Adrenal gland (tissue), 9 donors: ENCODE measurements at regions not wholly inside any gene's neighbourhood (a gene's known extent, or its start where the extent isn't known, plus 50 kb on each side); places are given as distances from the start of the nearest gene placed in this dataset.

Source experiments
- DNase-seq, 7 donors: peaks; one replicate each; pipeline ENCODE4 v3.0.0-alpha.2; 2019 to 2020
- H3K27ac ChIP-seq, 5 donors: fragments of 200-600 bp; sonication (generic) in 4 of 5; 1 replicate in 3 of 5; 2 replicates in 2 of 5; pipeline versions ENCODE4 v1.5.1 to v1.8.0; 2016 to 2020; ENCODE audit warnings: mild to moderate bottlenecking in 1 of 5
- H3K27me3 ChIP-seq: fragments of 200-600 bp; 2 replicates; pipeline ENCODE4 v1.8.0; 2021
- H3K36me3 ChIP-seq, 2 donors: fragments of 200-600 bp; replicated peaks in 1 of 2; 1 replicate in 1 of 2; 2 replicates in 1 of 2; pipeline versions ENCODE4 v1.5.1 to v1.8.0; 2018 to 2022
- H3K4me1 ChIP-seq, 2 donors: fragments of 200-600 bp; replicated peaks in 1 of 2; 1 replicate in 1 of 2; 2 replicates in 1 of 2; pipeline versions ENCODE4 v1.5.1 to v1.8.0; 2018 to 2021
- H3K4me3 ChIP-seq, 4 donors: fragments of 200-600 bp; sonication (generic) in 3 of 4; one replicate each; pipeline ENCODE4 v1.5.1; 2016 to 2018
- H3K9me3 ChIP-seq, 3 donors: fragments of 200-600 bp; sonication (generic) in 1 of 3; replicated peaks in 1 of 3; 1 replicate in 2 of 3; 2 replicates in 1 of 3; pipeline versions ENCODE4 v1.5.1 to v1.8.0; 2016 to 2021
- POLR2A ChIP-seq, 2 donors: fragments of 450-650 bp; IDR thresholded peaks; one replicate each; pipeline ENCODE4 v1.6.1; 2017; ENCODE audit warnings: antibody characterized with exemption in 2 of 2, mild to moderate bottlenecking in 2 of 2, moderate library complexity in 1 of 2
- WGBS, 4 donors: extraction: QIAGEN DNeasy Blood & Tissue Kit in 2 of 4; methylation state at CpG; one replicate each; pipeline versions ENCODE4 v1.1.5 to v1.1.7; 2013 to 2017; 5-methylcytosine and 5-hydroxymethylcytosine counted together
- intact Hi-C, 2 donors: fragments of 100-400 bp; cut with DNase I; formaldehyde crosslinking; loops; one replicate each; pipeline versions ENCODE4 v1.14.1 to v1.15.0; 2022 to 2023
- TF ChIP-seq, protein P1 (sequence below), 6 experiments: fragments of 450-650 bp in 4 of 6; fragments of 200-600 bp in 2 of 6; sonication (generic) in 1 of 6; IDR thresholded peaks; 1 replicate in 5 of 6; 2 replicates in 1 of 6; pipeline versions ENCODE4 v1.5.1 to v1.8.0; 2016 to 2021; ENCODE audit warnings: antibody characterized with exemption in 6 of 6, mild to moderate bottlenecking in 2 of 6, moderate library complexity in 1 of 6
- donor health status: healthy with polysubstance abuse.
- donor health status: Bipolar disorder and iron deficiency.
- donor health status: DM: yes; HTN: yes; CAD: no.
- donor health status: DM: no; HTN: no; CAD: no.
- donor health status: DM: no; HTN: no; CAD: no.

GRCh38 chr5:118647587-118647986, 340.8 kb downstream of the DTWD2 start:
- H3K36me3 ChIP-seq: no peaks in the 10 kb centered on the region
- H3K4me3 ChIP-seq: no peak overlapping the region
- H3K9me3 ChIP-seq: no peaks in the 10 kb centered on the region
- no peak for DNase-seq
- WGBS, 4 donors: 50 to 59% (median 58%) methylated on average over 7 of the region's 7 CpGs
- no peaks in the 10 kb centered on the region for H3K4me1 ChIP-seq
- TF ChIP-seq, protein P1, sequence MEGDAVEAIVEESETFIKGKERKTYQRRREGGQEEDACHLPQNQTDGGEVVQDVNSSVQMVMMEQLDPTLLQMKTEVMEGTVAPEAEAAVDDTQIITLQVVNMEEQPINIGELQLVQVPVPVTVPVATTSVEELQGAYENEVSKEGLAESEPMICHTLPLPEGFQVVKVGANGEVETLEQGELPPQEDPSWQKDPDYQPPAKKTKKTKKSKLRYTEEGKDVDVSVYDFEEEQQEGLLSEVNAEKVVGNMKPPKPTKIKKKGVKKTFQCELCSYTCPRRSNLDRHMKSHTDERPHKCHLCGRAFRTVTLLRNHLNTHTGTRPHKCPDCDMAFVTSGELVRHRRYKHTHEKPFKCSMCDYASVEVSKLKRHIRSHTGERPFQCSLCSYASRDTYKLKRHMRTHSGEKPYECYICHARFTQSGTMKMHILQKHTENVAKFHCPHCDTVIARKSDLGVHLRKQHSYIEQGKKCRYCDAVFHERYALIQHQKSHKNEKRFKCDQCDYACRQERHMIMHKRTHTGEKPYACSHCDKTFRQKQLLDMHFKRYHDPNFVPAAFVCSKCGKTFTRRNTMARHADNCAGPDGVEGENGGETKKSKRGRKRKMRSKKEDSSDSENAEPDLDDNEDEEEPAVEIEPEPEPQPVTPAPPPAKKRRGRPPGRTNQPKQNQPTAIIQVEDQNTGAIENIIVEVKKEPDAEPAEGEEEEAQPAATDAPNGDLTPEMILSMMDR (IDR thresholded peaks at IDR 0.05): no peak
- no peak for TF ChIP-seq POLR2A (IDR thresholded peaks at IDR 0.05)
- H3K27me3 ChIP-seq: no peaks in the 10 kb centered on the region
- no peak overlapping the region for H3K27ac ChIP-seq
- intact Hi-C loops: no loop called here

GRCh38 chr5:118646917-118647316, 341.4 kb downstream of the DTWD2 start:
- intact Hi-C loops: no loop called here
- WGBS, 4 donors: 48 to 72% (median 54%) methylated on average over 6 of the region's 6 CpGs
- DNase-seq: no peak
- H3K9me3 ChIP-seq: no peaks in the 10 kb centered on the region
- no peak overlapping the region for H3K4me3 ChIP-seq
- H3K4me1 ChIP-seq: no peaks in the 10 kb centered on the region
- H3K36me3 ChIP-seq: no peaks in the 10 kb centered on the region
- H3K27ac ChIP-seq: no peak overlapping the region
- no peak for TF ChIP-seq POLR2A (IDR thresholded peaks at IDR 0.05)
- TF ChIP-seq, protein P1 (IDR thresholded peaks at IDR 0.05): no peak
- no peaks in the 10 kb centered on the region for H3K27me3 ChIP-seq

DNA sequence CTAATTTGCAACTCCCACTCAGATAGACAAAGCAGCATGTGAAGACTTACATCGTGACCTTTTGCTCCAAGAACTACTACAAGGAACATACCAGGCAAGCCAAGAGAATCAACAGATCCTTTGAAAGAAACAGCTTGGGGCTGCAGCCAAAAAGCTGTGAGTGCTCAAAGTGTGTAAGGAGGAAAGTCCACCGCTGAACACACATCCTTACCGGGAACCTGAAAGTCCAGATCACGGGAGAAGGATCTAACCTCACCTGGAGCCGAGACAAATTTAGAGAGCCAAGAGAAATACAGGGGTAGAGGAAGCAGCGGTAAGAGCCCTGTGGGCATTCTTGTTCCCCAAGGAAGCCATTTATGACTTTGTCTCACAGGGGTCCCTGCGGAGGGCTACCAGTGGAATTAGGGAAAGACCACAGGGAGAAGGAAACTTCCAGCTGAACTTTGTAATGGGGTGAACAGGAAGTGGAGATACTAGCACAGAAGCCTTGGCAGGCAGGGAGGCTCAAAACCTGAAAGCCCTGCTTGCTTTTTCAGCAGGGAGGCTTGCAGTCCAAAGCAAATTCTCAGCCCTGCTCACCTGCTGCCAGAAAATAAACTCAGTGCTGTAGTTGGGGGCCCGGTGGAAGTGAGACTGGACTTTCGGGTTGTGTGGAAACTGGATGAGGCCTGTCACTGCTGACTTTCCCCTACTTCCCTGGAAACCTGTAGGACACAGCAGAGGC, 350.2 kb downstream of the DTWD2 start:
- Histone ChIP-seq H3K27ac (no peak overlapping the region), H3K4me3 (no peak overlapping the region), H3K27me3 (no peaks in the 10 kb centered on the region), H3K4me1 (no peaks in the 10 kb centered on the region), H3K36me3 (no peaks in the 10 kb centered on the region), H3K9me3 (no peaks in the 10 kb centered on the region)
- TF ChIP-seq, protein P1 (IDR thresholded peaks at IDR 0.05): no peak
- TF ChIP-seq POLR2A (IDR thresholded peaks at IDR 0.05): no peak
- DNase-seq: no peak
- intact Hi-C loops: no loop called here
- WGBS, 4 donors: 85 to 87% (median 86%) methylated on average over 9 of the region's 9 CpGs

GRCh38 chr5:118628660-118629354, 359.5 kb downstream of the DTWD2 start:
- no peak overlapping the region for H3K27ac ChIP-seq
- WGBS, 4 donors: 54 to 65% (median 61%) methylated on average over 4 of the region's 4 CpGs
- TF ChIP-seq, protein P1 (IDR thresholded peaks at IDR 0.05): no peak
- no peak for TF ChIP-seq POLR2A (IDR thresholded peaks at IDR 0.05)
- H3K4me1 ChIP-seq: no peaks in the 10 kb centered on the region
- no peak overlapping the region for H3K4me3 ChIP-seq
- H3K27me3 ChIP-seq: no peaks in the 10 kb centered on the region
- H3K9me3 ChIP-seq: no peaks in the 10 kb centered on the region
- intact Hi-C loops: no loop called here
- peak in 1 of 7 donors; percentile 58 for DNase-seq
- no peaks in the 10 kb centered on the region for H3K36me3 ChIP-seq
